HG02884 (cell line): ENCODE measurements at regions not wholly inside any gene's neighbourhood (a gene's known extent, or its start where the extent isn't known, plus 50 kb on each side); places are given as distances from the start of the nearest gene placed in this dataset.

ENCODE experiments used
- ATAC-seq: cut with Tn5 transposase; IDR thresholded peaks from one replicate; pipeline ENCODE4 v1.9.1; 2021; ENCODE audit warnings: mild to moderate bottlenecking, moderate library complexity; ENCODE audit not compliant: unreplicated experiment

DNA sequence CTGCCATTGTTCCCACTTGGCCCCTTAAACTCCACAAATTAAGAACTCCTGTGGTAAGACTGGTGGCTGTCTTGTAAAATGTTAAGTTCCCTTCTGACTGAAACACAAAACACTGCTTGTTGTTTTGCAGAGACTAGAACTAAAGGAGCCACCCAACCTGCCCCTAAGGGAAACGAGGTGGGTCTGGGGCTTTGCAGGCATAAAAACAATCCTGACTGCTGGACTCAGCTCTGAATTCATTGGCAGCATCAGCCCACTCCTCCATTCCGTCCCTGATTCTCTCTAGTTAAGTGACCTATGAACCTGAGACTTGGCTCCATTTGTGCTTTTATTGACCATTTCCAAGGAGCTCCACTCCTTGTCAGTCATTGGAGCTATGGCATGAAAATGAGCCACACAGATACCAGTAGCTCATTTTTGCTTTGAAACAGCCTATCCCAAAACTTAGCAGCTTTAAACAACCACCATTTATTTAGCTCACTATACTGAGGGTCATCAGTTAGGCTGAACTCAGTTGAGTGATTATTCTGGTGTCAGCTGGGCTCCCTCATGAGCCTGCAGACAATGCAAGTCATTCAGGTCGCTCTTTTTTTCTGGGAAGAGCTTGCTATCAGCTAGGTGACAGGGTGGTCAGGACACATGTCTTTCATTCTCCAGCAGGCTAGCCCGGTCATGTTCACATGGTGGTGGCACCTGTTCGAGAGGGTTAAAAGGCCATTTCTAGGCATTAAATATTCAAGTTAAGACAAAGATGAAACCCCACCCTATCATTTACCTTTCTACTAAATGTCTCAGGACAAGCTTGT lies 175.1 kb upstream of the CTNNB1 start:
- no peak for ATAC-seq

- ATAC-seq: no peak
Observed at GRCh38 chr3:41026394-41027177, 172.7 kb upstream of the CTNNB1 start.

- no peak for ATAC-seq
Observed at GRCh38 chr3:41029356-41029755, 169.9 kb upstream of the CTNNB1 start.

- no peak for ATAC-seq
Observed at GRCh38 chr3:41030220-41030619, 169.1 kb upstream of the CTNNB1 start.

DNA sequence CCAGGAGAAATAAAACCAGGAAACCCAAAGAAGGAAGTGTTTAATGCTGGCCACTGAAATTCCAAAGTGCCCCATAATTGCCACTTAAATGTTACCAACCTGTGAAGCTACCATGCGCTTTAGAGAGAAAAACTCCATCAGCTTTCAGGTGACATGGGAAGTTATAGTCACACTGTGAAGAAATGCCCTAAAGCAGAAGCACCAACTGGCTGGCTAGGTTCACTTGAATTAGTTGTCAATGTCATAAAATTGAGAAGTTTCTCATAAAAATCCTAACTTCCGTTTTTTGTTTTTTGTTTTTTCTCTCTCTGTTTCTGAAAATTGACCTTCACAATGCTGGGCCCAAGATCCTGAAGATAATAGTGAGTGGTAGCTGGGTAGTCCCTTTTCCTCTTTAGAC lies 167.9 kb upstream of the CTNNB1 start:
- ATAC-seq: no peak

- no peak for ATAC-seq
Observed at GRCh38 chr3:41033956-41034519, 165.3 kb upstream of the CTNNB1 start.

- ATAC-seq: no peak
Observed at GRCh38 chr3:41035456-41036022, 163.8 kb upstream of the CTNNB1 start.

DNA sequence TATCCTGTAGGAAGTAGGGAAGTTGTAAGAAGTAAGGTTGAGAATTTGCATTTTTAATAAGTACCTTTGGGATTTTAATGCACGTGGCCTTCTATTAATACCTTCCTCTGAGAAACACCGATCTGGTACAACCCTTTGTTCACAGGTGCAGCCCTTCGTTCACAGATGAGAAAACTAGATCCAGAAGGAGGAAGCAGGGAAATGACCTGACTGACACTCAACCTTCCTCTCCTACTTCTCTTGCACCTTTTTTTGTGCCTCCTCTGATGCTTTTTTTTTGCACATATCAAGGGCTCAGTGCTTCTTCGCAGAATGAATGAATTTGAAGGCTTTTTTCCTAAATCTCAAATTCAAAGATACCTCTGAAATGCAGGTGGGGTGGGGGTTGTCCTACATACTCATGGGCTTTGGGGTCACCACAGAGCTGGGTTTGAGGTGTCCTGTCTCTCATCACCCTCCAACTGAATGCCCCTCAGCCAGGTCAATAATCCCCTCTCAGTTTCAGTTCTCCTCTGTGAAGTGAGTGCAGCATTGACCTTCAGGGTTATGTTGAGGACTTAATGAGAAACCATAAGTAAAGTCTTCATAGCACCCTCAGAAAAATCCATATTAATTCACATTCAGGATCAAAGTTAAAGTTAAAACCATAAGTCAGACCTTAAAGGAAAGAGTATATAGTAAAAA lies 161.5 kb upstream of the CTNNB1 start:
- no peak for ATAC-seq

DNA sequence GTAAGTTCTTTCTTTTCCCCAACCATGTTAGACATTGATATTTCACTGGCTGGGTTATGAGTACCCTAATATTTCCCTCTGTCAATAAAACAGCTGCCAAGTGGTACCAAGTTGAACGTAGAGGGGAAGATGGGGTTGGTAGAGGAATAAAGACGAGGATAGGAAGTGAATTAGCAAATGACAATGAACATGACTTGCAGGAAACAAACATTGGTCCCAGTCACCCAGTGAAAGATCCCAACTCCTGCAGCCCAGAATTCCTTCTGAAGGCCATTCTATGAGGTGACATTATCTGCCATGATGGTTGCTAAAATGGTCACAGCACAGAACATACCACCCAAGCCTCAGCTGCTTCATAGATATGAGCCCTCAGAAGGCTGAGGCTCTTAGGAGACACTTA lies 159.0 kb upstream of the CTNNB1 start:
- no peak for ATAC-seq

- no peak for ATAC-seq
Observed at GRCh38 chr3:41041462-41041861, 157.8 kb upstream of the CTNNB1 start.

DNA sequence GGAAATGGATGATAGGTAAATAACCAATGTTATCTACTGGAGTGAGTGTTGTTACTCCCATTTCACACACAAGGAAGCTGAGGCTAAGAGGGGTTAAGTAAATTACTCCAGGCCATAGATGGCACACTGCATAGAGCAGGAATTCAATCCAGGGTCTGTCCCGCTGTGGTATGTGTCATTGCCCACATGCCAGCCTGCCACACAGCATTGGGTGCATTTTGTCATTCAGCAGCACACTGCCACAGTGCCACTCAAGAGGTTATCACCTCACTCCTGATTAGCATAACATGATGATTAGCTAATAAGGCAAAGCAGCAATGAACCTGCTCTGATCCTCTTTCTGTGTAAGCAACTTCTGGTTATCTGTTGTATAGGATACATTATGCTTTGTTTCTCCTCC lies 157.4 kb upstream of the CTNNB1 start:
- ATAC-seq: no peak

DNA sequence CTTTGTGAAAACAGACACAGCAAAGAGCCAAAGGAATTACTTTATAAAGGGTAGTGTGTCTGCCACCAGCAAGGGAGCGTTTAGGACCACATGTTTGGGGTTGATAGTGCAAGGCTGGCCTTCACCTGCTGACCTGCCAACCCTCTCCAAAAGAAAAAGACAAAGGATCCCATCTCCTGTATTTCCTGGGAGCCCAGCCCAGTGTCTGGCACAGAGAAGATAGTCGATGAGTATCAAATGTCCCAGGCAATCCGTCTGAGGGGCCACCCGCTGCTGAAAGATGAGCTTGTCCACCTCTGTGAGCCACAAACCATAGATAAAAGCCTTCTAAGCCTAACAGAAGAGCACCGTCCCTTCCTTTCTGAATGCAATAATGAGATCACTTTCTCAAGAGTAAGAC lies 154.8 kb upstream of the CTNNB1 start:
- no peak for ATAC-seq

DNA sequence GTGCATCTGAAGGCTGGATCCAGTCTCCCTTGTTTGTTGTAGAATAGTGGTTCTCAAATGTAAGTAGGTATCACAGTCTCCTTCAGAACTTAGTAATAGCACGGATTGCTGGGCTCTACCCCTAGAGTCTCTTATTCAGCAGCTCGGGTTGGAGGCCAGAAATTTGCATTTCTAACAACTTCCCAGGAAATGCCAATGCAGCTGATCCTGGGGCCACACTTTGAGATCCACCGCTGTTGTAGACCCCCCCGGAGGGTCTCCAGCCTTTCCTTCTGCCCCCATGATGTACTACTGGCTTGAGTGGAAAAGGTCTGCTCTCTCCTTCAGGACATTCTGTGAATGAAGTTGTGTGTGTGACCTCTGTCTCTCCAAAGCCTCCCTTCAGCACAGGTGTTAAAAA lies 153.8 kb upstream of the CTNNB1 start:
- ATAC-seq: no peak

- ATAC-seq: no peak
Observed at GRCh38 chr3:41050144-41050543, 149.2 kb upstream of the CTNNB1 start.

GRCh38 chr3:41053220-41053619 lies 146.1 kb upstream of the CTNNB1 start:
- ATAC-seq: no peak

DNA sequence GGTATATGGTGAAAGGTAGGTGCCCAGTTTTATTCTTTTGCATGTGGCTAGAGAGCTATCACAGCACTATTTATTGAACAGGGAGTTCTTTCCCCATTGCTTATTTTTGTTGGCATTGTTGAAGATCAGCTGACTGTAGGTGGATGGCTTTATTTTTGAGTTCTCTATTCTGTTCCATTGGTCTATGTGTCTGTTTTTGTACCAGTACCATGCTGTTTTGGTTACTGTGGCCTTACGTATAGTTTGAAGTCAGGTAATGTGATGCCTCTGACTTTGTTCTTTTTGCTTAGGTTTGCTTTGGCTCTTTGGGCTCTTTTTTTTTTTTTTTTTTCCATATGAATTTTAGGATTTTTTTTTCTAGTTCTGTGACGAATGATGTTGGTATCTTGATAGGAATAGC lies 139.2 kb upstream of the CTNNB1 start:
- ATAC-seq: no peak

GRCh38 chr3:41064070-41064469 lies 135.2 kb upstream of the CTNNB1 start:
- ATAC-seq: no peak

- no peak for ATAC-seq
Observed at GRCh38 chr3:41064526-41064925, 134.8 kb upstream of the CTNNB1 start.

DNA sequence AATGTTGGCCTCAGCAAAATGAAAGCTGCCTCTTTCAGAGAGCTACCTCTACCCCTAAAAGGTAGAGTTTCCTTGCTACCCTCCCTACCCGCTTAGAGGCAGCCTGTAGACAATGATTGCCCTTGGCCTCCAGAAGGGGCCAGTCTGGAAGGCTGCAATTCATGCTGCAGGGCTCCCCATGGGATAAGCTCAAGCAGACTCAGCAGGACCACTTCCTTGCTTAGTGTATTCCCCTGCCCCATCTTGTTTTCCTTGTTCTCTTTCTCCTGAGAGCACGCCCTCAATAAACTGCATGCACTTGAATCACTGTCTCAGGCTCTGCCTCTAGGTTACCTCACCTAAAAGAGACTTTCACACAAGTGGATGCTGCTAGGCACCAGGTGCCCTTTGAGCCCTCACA lies 134.0 kb upstream of the CTNNB1 start:
- no peak for ATAC-seq

GRCh38 chr3:41073190-41073589 lies 126.1 kb upstream of the CTNNB1 start:
- ATAC-seq: no peak

- ATAC-seq: no peak
Observed at GRCh38 chr3:41075975-41076374, 123.3 kb upstream of the CTNNB1 start.
